ENCODE measurements at regions not wholly inside any gene's neighbourhood (a gene's known extent, or its start where the extent isn't known, plus 50 kb on each side); places are given as distances from the start of the nearest gene placed in this dataset.
"Not testable (repeated sequence)": the region's sequence is repeated elsewhere in the genome, so short reads cannot be mapped to it uniquely, and the experiment has no call there.

GRCh38 chr11:13134886-13135285 lies 125.8 kb downstream of the RASSF10 start:
- H3K9me3 ChIP-seq (ENCODE audit: control insufficient read depth, low read length) = no peaks in the 10 kb centered on the region
- H3K27ac ChIP-seq (ENCODE audit: insufficient read depth, low read depth, low read length, poor library complexity, severe bottlenecking) = peak overlapping the region; percentile 70
- no peaks in the 10 kb centered on the region for H3K36me3 ChIP-seq (ENCODE audit: control insufficient read depth, insufficient read depth, low read length)
- H3K27me3 ChIP-seq (ENCODE audit: control insufficient read depth, insufficient read depth, low read length, poor library complexity, severe bottlenecking) = no peaks in the 10 kb centered on the region
- H3K4me1 ChIP-seq (ENCODE audit: control insufficient read depth, insufficient read depth, low read length) = peaks cover 16% of the 10 kb centered on the region
- 91 to 97% methylated on average over 2 of the region's 2 CpGs for WGBS, 2 experiments
- H3K4me3 ChIP-seq (ENCODE audit: insufficient read depth, low read depth, low read length) = no peak overlapping the region

GRCh38 chr11:13135385-13136271 lies 126.5 kb downstream of the RASSF10 start:
- H3K27me3 ChIP-seq (ENCODE audit: control insufficient read depth, insufficient read depth, low read length, poor library complexity, severe bottlenecking) = no peaks in the 10 kb centered on the region
- H3K4me3 ChIP-seq (ENCODE audit: insufficient read depth, low read depth, low read length) = no peak overlapping the region
- H3K9me3 ChIP-seq (ENCODE audit: control insufficient read depth, low read length) = no peaks in the 10 kb centered on the region
- H3K27ac ChIP-seq (ENCODE audit: insufficient read depth, low read depth, low read length, poor library complexity, severe bottlenecking) = peak overlapping the region; percentile 70
- H3K4me1 ChIP-seq (ENCODE audit: control insufficient read depth, insufficient read depth, low read length) = peaks cover 16% of the 10 kb centered on the region
- no peaks in the 10 kb centered on the region for H3K36me3 ChIP-seq (ENCODE audit: control insufficient read depth, insufficient read depth, low read length)
- 60 to 65% methylated on average over 3 of the region's 3 CpGs for WGBS, 2 experiments

- no peaks in the 10 kb centered on the region for H3K27me3 ChIP-seq (ENCODE audit: control insufficient read depth, insufficient read depth, low read length, poor library complexity, severe bottlenecking)
- 89 to 91% methylated on average over 2 of the region's 2 CpGs for WGBS, 2 experiments
- H3K9me3 ChIP-seq (ENCODE audit: control insufficient read depth, low read length) = no peaks in the 10 kb centered on the region
- H3K4me3 ChIP-seq (ENCODE audit: insufficient read depth, low read depth, low read length) = no peak overlapping the region
- peaks cover 16% of the 10 kb centered on the region for H3K4me1 ChIP-seq (ENCODE audit: control insufficient read depth, insufficient read depth, low read length)
- H3K27ac ChIP-seq (ENCODE audit: insufficient read depth, low read depth, low read length, poor library complexity, severe bottlenecking) = no peak overlapping the region
- no peaks in the 10 kb centered on the region for H3K36me3 ChIP-seq (ENCODE audit: control insufficient read depth, insufficient read depth, low read length)
Measured at GRCh38 chr11:13136272-13136596, 127.1 kb downstream of the RASSF10 start.

GRCh38 chr11:13137844-13138301 lies 128.8 kb downstream of the RASSF10 start:
- Histone ChIP-seq H3K4me3 (ENCODE audit: insufficient read depth, low read depth, low read length) (no peak overlapping the region), H3K36me3 (ENCODE audit: control insufficient read depth, insufficient read depth, low read length) (no peaks in the 10 kb centered on the region), H3K27ac (ENCODE audit: insufficient read depth, low read depth, low read length, poor library complexity, severe bottlenecking) (no peak overlapping the region), H3K27me3 (ENCODE audit: control insufficient read depth, insufficient read depth, low read length, poor library complexity, severe bottlenecking) (no peaks in the 10 kb centered on the region), H3K4me1 (ENCODE audit: control insufficient read depth, insufficient read depth, low read length) (peaks cover 16% of the 10 kb centered on the region), H3K9me3 (ENCODE audit: control insufficient read depth, low read length) (no peaks in the 10 kb centered on the region)
- WGBS, 2 experiments = 97 to 100% methylated on average over 1 of the region's 1 CpG

- H3K4me3 ChIP-seq (ENCODE audit: insufficient read depth, low read depth, low read length); H3K9me3 ChIP-seq (ENCODE audit: control insufficient read depth, low read length); H3K36me3 ChIP-seq (ENCODE audit: control insufficient read depth, insufficient read depth, low read length); H3K27ac ChIP-seq (ENCODE audit: insufficient read depth, low read depth, low read length, poor library complexity, severe bottlenecking); H3K27me3 ChIP-seq (ENCODE audit: control insufficient read depth, insufficient read depth, low read length, poor library complexity, severe bottlenecking): not testable (repeated sequence)
- H3K4me1 ChIP-seq (ENCODE audit: control insufficient read depth, insufficient read depth, low read length) = peaks cover 14% of the 10 kb centered on the region
- WGBS, 2 experiments = 94 to 95% methylated on average over 1 of the region's 1 CpG
Measured at GRCh38 chr11:13139085-13139484, 130.0 kb downstream of the RASSF10 start.

- no peak overlapping the region for H3K27ac ChIP-seq (ENCODE audit: insufficient read depth, low read depth, low read length, poor library complexity, severe bottlenecking)
- no peaks in the 10 kb centered on the region for H3K9me3 ChIP-seq (ENCODE audit: control insufficient read depth, low read length)
- 90 to 91% methylated on average over 7 of the region's 7 CpGs for WGBS, 2 experiments
- H3K27me3 ChIP-seq (ENCODE audit: control insufficient read depth, insufficient read depth, low read length, poor library complexity, severe bottlenecking) = no peaks in the 10 kb centered on the region
- peaks cover 5% of the 10 kb centered on the region for H3K4me1 ChIP-seq (ENCODE audit: control insufficient read depth, insufficient read depth, low read length)
- no peaks in the 10 kb centered on the region for H3K36me3 ChIP-seq (ENCODE audit: control insufficient read depth, insufficient read depth, low read length)
- H3K4me3 ChIP-seq (ENCODE audit: insufficient read depth, low read depth, low read length) = no peak overlapping the region
Measured at GRCh38 chr11:13140028-13140870, 131.1 kb downstream of the RASSF10 start.

- Histone ChIP-seq H3K4me3 (ENCODE audit: insufficient read depth, low read depth, low read length) (no peak overlapping the region), H3K4me1 (ENCODE audit: control insufficient read depth, insufficient read depth, low read length) (no peaks in the 10 kb centered on the region), H3K27me3 (ENCODE audit: control insufficient read depth, insufficient read depth, low read length, poor library complexity, severe bottlenecking) (no peaks in the 10 kb centered on the region), H3K9me3 (ENCODE audit: control insufficient read depth, low read length) (no peaks in the 10 kb centered on the region), H3K27ac (ENCODE audit: insufficient read depth, low read depth, low read length, poor library complexity, severe bottlenecking) (no peak overlapping the region), H3K36me3 (ENCODE audit: control insufficient read depth, insufficient read depth, low read length) (no peaks in the 10 kb centered on the region)
- 92 to 95% methylated on average over 10 of the region's 10 CpGs for WGBS, 2 experiments
Measured at GRCh38 chr11:13140873-13141655, 131.9 kb downstream of the RASSF10 start.

GRCh38 chr11:13141731-13142709 lies 132.9 kb downstream of the RASSF10 start:
- H3K4me1 ChIP-seq (ENCODE audit: control insufficient read depth, insufficient read depth, low read length) = no peaks in the 10 kb centered on the region
- H3K4me3 ChIP-seq (ENCODE audit: insufficient read depth, low read depth, low read length) = no peak overlapping the region
- WGBS, 2 experiments = 87% methylated on average over 27 of the region's 27 CpGs
- no peaks in the 10 kb centered on the region for H3K36me3 ChIP-seq (ENCODE audit: control insufficient read depth, insufficient read depth, low read length)
- no peak overlapping the region for H3K27ac ChIP-seq (ENCODE audit: insufficient read depth, low read depth, low read length, poor library complexity, severe bottlenecking)
- no peaks in the 10 kb centered on the region for H3K27me3 ChIP-seq (ENCODE audit: control insufficient read depth, insufficient read depth, low read length, poor library complexity, severe bottlenecking)
- H3K9me3 ChIP-seq (ENCODE audit: control insufficient read depth, low read length) = no peaks in the 10 kb centered on the region
